ENCODE measurements at regions not wholly inside any gene's neighbourhood (a gene's known extent, or its start where the extent isn't known, plus 50 kb on each side); places are given as distances from the start of the nearest gene placed in this dataset.
"Not testable (repeated sequence)": the region's sequence is repeated elsewhere in the genome, so short reads cannot be mapped to it uniquely, and the experiment has no call there.

GRCh38 chr3:191958980-191959671 lies 498.2 kb downstream of the PYDC2 start:
- FAIRE-seq (no peak), DNase-seq (ENCODE audit: insufficient read length, low spot score) (no peak)

- DNase-seq (ENCODE audit: insufficient read length, low spot score) (no peak), FAIRE-seq (no peak)
Observed at GRCh38 chr3:191959876-191960413, 499.0 kb downstream of the PYDC2 start.

GRCh38 chr3:191961022-191961421 lies 500.1 kb downstream of the PYDC2 start:
- no peak for FAIRE-seq
- no peak for DNase-seq (ENCODE audit: insufficient read length, low spot score)

GRCh38 chr3:191961529-191961928 lies 500.6 kb downstream of the PYDC2 start:
- FAIRE-seq (no peak), DNase-seq (ENCODE audit: insufficient read length, low spot score) (no peak)

GRCh38 chr3:191962324-191962723 lies 501.4 kb downstream of the PYDC2 start:
- DNase-seq (ENCODE audit: insufficient read length, low spot score), result no peak
- FAIRE-seq, result no peak

- FAIRE-seq (no peak), DNase-seq (ENCODE audit: insufficient read length, low spot score) (peak; percentile 30)
Observed at GRCh38 chr3:191963182-191963581, 502.2 kb downstream of the PYDC2 start.

- FAIRE-seq, result no peak
Observed at GRCh38 chr3:191966556-191966955, 505.6 kb downstream of the PYDC2 start.

GRCh38 chr3:191968299-191968698 lies 507.3 kb downstream of the PYDC2 start:
- DNase-seq (ENCODE audit: insufficient read length, low spot score) (no peak), FAIRE-seq (no peak)

More at GRCh38 chr3:191966556-191966955, 505.6 kb downstream of the PYDC2 start:
- no peak for DNase-seq (ENCODE audit: insufficient read length, low spot score)

- DNase-seq (ENCODE audit: insufficient read length, low spot score) (no peak), FAIRE-seq (peak; percentile 38)
Observed at GRCh38 chr3:191972714-191973398, 511.9 kb downstream of the PYDC2 start.

GRCh38 chr3:191973820-191974219 lies 512.9 kb downstream of the PYDC2 start:
- FAIRE-seq, result no peak
- DNase-seq (ENCODE audit: insufficient read length, low spot score), result no peak

- FAIRE-seq, result no peak
Observed at GRCh38 chr3:191975936-191976335, 515.0 kb downstream of the PYDC2 start.

GRCh38 chr3:191980443-191980842 lies 519.5 kb downstream of the PYDC2 start:
- no peak for FAIRE-seq
- no peak for DNase-seq (ENCODE audit: insufficient read length, low spot score)

More at GRCh38 chr3:191975936-191976335, 515.0 kb downstream of the PYDC2 start:
- DNase-seq (ENCODE audit: insufficient read length, low spot score), result no peak

- DNase-seq (ENCODE audit: insufficient read length, low spot score) (no peak), FAIRE-seq (peak; percentile 13)
Observed at GRCh38 chr3:191982481-191982880, 521.5 kb downstream of the PYDC2 start.

- FAIRE-seq (no peak), DNase-seq (ENCODE audit: insufficient read length, low spot score) (no peak)
Observed at GRCh38 chr3:191985691-191986090, 524.7 kb downstream of the PYDC2 start.

GRCh38 chr3:191987831-191988350 lies 526.9 kb downstream of the PYDC2 start:
- FAIRE-seq (no peak), DNase-seq (ENCODE audit: insufficient read length, low spot score) (no peak)

GRCh38 chr3:191993952-191994351 lies 533.0 kb downstream of the PYDC2 start:
- not testable (repeated sequence) for FAIRE-seq; DNase-seq (ENCODE audit: insufficient read length, low spot score)

GRCh38 chr3:191997093-191997492 lies 536.1 kb downstream of the PYDC2 start:
- no peak for FAIRE-seq
- DNase-seq (ENCODE audit: insufficient read length, low spot score), result no peak

- no peak for DNase-seq (ENCODE audit: insufficient read length, low spot score)
- no peak for FAIRE-seq
Observed at GRCh38 chr3:191997579-191998268, 536.8 kb downstream of the PYDC2 start.

- no peak for FAIRE-seq
- no peak for DNase-seq (ENCODE audit: insufficient read length, low spot score)
Observed at GRCh38 chr3:192001218-192001617, 540.3 kb downstream of the PYDC2 start.

- DNase-seq (ENCODE audit: insufficient read length, low spot score), result no peak
- FAIRE-seq, result no peak
Observed at GRCh38 chr3:192005989-192006388, 545.0 kb downstream of the PYDC2 start.

GRCh38 chr3:192009903-192010302 lies 548.9 kb downstream of the PYDC2 start:
- FAIRE-seq, result no peak
- DNase-seq (ENCODE audit: insufficient read length, low spot score), result no peak
